ENCODE measurements at regions not wholly inside any gene's neighbourhood (a gene's known extent, or its start where the extent isn't known, plus 50 kb on each side); places are given as distances from the start of the nearest gene placed in this dataset.

DNA sequence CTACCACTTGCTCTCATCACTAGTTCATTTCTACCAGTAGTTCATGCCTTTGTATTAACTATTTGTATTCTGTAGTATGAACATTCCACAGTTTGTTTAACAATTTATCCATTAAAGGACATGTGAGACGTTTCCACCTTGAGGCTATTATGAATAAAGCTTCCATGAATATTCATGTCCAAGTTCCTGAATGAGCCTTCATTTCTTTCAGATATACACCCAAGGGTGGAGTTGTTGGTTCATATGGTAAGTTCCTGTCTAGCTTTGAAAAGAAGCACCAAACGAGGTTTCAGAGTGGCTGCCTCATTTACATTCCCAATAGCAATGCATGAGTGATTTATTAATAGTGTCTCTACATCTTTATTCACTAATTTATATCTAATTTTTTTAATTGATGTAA lies 407.8 kb upstream of the C16orf82 start:
- no peaks in the 10 kb centered on the region for H3K27me3 ChIP-seq (replicated peaks; ENCODE audit: insufficient read depth)

DNA sequence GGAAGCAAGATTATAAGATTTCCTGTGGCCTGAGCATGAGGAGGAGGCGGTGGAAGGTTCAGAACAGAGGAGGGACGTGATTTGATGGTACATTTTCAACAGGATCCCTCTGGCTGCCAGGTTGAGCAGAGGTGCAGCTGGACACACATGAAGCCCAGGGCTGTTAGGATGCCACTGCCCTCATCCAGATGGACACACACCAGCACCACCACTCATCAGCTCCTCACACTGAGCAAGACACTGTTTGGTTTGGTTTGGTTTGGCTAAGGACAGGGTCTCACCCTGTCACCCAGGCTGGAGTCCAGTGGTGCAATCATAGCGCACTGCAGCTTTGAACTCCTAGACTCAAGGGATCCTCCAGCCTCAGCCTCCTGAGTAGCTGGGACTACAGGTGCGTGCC lies 402.6 kb upstream of the C16orf82 start:
- Histone ChIP-seq H3K9me3 (no peaks in the 10 kb centered on the region), H3K4me3 (no peak overlapping the region), H3K36me3 (no peaks in the 10 kb centered on the region), H3K27ac (no peak overlapping the region), H3K4me1 (ENCODE audit: control insufficient read depth in 1 of 2, low read depth in 2 of 2) (no peaks in the 10 kb centered on the region), H3K27me3 (replicated peaks; ENCODE audit: insufficient read depth) (no peaks in the 10 kb centered on the region)
- DNase-seq (ENCODE audit: low spot score) = no peak
- TF ChIP-seq CTCF (IDR thresholded peaks at IDR 0.05) = no peak
- no peak for ATAC-seq (ENCODE audit: insufficient number of reproducible peaks, low FRiP score, low read depth)

More for the DNA sequence above, 407.8 kb upstream of the C16orf82 start:
- Histone ChIP-seq H3K36me3 (no peaks in the 10 kb centered on the region), H3K4me3 (no peak overlapping the region), H3K4me1 (ENCODE audit: control insufficient read depth in 1 of 2, low read depth in 2 of 2) (no peaks in the 10 kb centered on the region), H3K9me3 (no peaks in the 10 kb centered on the region), H3K27ac (no peak overlapping the region)
- DNase-seq (ENCODE audit: low spot score) = no peak
- ATAC-seq (ENCODE audit: insufficient number of reproducible peaks, low FRiP score, low read depth) = no peak
- TF ChIP-seq CTCF (IDR thresholded peaks at IDR 0.05) = no peak

- Histone ChIP-seq H3K36me3 (no peaks in the 10 kb centered on the region), H3K4me3 (no peak overlapping the region), H3K4me1 (ENCODE audit: control insufficient read depth in 1 of 2, low read depth in 2 of 2) (no peaks in the 10 kb centered on the region), H3K27ac (no peak overlapping the region), H3K9me3 (no peaks in the 10 kb centered on the region), H3K27me3 (replicated peaks; ENCODE audit: insufficient read depth) (no peaks in the 10 kb centered on the region)
- ATAC-seq (ENCODE audit: insufficient number of reproducible peaks, low FRiP score, low read depth) (no peak), DNase-seq (ENCODE audit: low spot score) (no peak)
- TF ChIP-seq CTCF (IDR thresholded peaks at IDR 0.05) = no peak
Measured at GRCh38 chr16:26665166-26665939, 401.4 kb upstream of the C16orf82 start.

DNA sequence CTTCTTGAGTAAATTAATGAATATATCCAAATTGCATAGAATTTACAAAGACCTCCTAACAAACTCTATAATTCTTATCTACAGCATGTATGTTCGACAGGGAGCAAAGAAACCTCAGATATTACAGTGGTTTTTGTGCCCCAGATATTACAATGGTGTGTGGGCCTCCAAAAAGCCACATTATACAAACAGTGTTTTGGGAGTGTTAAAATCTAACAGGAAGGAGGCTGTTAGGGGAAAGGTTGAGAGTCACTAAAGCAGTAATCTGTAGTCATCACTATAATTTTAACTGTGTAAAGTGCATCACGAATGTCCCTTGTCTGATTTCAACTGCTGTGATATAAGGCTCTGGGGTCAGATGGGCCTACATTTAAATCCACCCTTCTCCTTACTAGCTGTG lies 400.2 kb upstream of the C16orf82 start:
- no peak for DNase-seq (ENCODE audit: low spot score)

GRCh38 chr16:26667307-26667706 lies 399.4 kb upstream of the C16orf82 start:
- H3K27me3 ChIP-seq (replicated peaks; ENCODE audit: insufficient read depth) = no peaks in the 10 kb centered on the region
- no peak for TF ChIP-seq CTCF (IDR thresholded peaks at IDR 0.05)
- H3K36me3 ChIP-seq = no peaks in the 10 kb centered on the region
- H3K4me3 ChIP-seq = no peak overlapping the region
- no peaks in the 10 kb centered on the region for H3K9me3 ChIP-seq
- no peaks in the 10 kb centered on the region for H3K4me1 ChIP-seq (ENCODE audit: control insufficient read depth in 1 of 2, low read depth in 2 of 2)
- ATAC-seq (ENCODE audit: insufficient number of reproducible peaks, low FRiP score, low read depth) (no peak), DNase-seq (ENCODE audit: low spot score) (no peak)
- H3K27ac ChIP-seq = no peak overlapping the region

More for the DNA sequence above, 400.2 kb upstream of the C16orf82 start:
- Histone ChIP-seq H3K9me3 (no peaks in the 10 kb centered on the region), H3K36me3 (no peaks in the 10 kb centered on the region), H3K27ac (no peak overlapping the region), H3K4me1 (ENCODE audit: control insufficient read depth in 1 of 2, low read depth in 2 of 2) (no peaks in the 10 kb centered on the region), H3K27me3 (replicated peaks; ENCODE audit: insufficient read depth) (no peaks in the 10 kb centered on the region), H3K4me3 (no peak overlapping the region)
- no peak for TF ChIP-seq CTCF (IDR thresholded peaks at IDR 0.05)
- no peak for ATAC-seq (ENCODE audit: insufficient number of reproducible peaks, low FRiP score, low read depth)
